ENCODE measurements at regions not wholly inside any gene's neighbourhood (a gene's known extent, or its start where the extent isn't known, plus 50 kb on each side); places are given as distances from the start of the nearest gene placed in this dataset.

DNA sequence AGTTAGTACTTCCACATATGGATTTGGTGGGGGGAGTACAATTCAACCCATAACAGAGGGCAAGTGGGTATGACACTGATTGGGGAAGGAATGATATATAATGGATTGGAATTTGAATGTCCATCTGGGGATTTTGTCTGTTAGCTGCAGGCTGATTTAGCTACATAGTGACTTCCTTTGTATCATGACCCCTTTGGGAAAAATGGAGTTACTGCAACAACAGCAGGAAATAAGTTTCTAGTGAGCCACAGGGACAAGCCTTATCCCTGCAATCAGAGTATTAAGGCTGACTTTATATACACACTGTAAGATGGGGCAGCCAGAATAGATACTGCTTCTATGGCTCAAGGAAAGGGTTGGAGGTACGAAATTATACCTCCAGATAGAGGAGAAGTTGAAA lies 404.4 kb upstream of the MEIS1 start:
- Histone ChIP-seq H3K27me3 (ENCODE audit: control insufficient read depth, insufficient read depth, low read length) (no peaks in the 10 kb centered on the region), H3K36me3 (ENCODE audit: control insufficient read depth, insufficient read depth, low read length) (no peaks in the 10 kb centered on the region), H3K4me3 (ENCODE audit: low read depth, low read length) (no peak overlapping the region)
- DNase-seq (ENCODE audit: low read depth): no peak
- no peak for TF ChIP-seq CTCF (IDR thresholded peaks at IDR 0.05; ENCODE audit: insufficient read depth, low read length, poor library complexity, severe bottlenecking)

DNA sequence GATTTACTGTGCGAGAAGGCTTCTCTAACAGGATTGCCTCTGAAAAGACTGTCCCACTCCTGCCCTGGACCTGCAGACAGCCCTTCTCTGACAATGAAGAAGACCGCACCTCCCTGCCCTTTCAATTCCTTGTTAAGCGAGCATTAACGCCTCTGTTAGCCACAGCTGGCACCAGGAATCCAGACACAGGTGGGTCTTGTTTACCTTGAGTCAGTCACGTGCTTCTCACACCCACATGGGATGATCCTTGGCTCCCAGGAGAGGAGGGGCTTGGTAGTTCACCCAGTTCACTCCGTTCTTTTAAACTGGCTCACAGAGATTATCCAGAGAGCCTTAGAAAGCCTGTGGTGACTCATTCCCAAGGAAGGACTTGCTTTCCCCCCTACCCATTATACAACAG lies 410.5 kb upstream of the MEIS1 start:
- Histone ChIP-seq H3K36me3 (ENCODE audit: control insufficient read depth, insufficient read depth, low read length) (no peaks in the 10 kb centered on the region), H3K27me3 (ENCODE audit: control insufficient read depth, insufficient read depth, low read length) (no peaks in the 10 kb centered on the region), H3K4me3 (ENCODE audit: low read depth, low read length) (no peak overlapping the region)
- DNase-seq (ENCODE audit: low read depth): no peak
- TF ChIP-seq CTCF (IDR thresholded peaks at IDR 0.05; ENCODE audit: insufficient read depth, low read length, poor library complexity, severe bottlenecking): no peak

GRCh38 chr2:66021296-66021695 lies 413.6 kb upstream of the MEIS1 start:
- no peak for DNase-seq (ENCODE audit: low read depth)
- Histone ChIP-seq H3K27me3 (ENCODE audit: control insufficient read depth, insufficient read depth, low read length) (no peaks in the 10 kb centered on the region), H3K4me3 (ENCODE audit: low read depth, low read length) (no peak overlapping the region), H3K36me3 (ENCODE audit: control insufficient read depth, insufficient read depth, low read length) (no peaks in the 10 kb centered on the region)
- TF ChIP-seq CTCF (IDR thresholded peaks at IDR 0.05; ENCODE audit: insufficient read depth, low read length, poor library complexity, severe bottlenecking): no peak

DNA sequence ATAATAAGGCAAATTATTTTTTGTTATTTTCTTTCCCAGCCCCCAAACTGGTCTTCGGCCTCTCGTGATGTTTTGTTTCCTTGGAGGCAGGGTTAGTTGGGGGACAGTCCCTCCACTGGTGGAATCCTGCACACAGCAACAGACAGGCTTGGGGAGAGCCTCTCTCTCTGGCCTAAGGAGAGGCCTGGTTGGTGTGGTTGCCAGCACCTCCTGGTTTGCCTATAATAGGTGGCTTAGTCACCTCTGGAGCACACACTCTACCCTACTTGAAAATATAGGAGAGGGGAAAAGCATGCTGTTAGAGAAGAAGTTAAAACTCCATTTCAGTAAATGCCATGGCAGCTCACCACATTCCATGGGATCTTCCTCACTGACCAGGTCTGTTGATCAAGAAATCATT lies 417.2 kb upstream of the MEIS1 start:
- Histone ChIP-seq H3K27me3 (ENCODE audit: control insufficient read depth, insufficient read depth, low read length) (no peaks in the 10 kb centered on the region), H3K36me3 (ENCODE audit: control insufficient read depth, insufficient read depth, low read length) (no peaks in the 10 kb centered on the region), H3K4me3 (ENCODE audit: low read depth, low read length) (no peak overlapping the region)
- TF ChIP-seq CTCF (IDR thresholded peaks at IDR 0.05; ENCODE audit: insufficient read depth, low read length, poor library complexity, severe bottlenecking): no peak
- no peak for DNase-seq (ENCODE audit: low read depth)

DNA sequence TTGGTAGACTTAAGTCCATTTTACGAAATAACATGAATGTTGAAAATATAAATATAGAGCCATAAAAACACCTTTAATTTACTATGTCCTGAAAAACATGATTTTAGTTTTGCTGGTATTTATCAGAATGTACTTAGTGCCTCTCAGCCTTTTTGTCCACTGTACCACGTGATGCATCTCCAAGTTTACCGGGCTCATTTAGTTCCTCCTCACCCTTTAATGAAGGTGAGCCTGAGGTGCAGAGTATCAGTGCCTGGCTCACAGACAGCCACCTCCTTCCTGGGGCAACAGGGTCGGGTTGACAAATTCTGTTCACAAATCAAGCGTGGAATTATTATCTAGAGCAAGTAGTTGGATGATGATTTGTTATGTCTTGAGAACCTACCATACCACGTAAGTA lies 420.5 kb upstream of the MEIS1 start:
- no peaks in the 10 kb centered on the region for H3K27me3 ChIP-seq (ENCODE audit: control insufficient read depth, insufficient read depth, low read length)
- no peaks in the 10 kb centered on the region for H3K36me3 ChIP-seq (ENCODE audit: control insufficient read depth, insufficient read depth, low read length)
- no peak for TF ChIP-seq CTCF (IDR thresholded peaks at IDR 0.05; ENCODE audit: insufficient read depth, low read length, poor library complexity, severe bottlenecking)
- no peak overlapping the region for H3K4me3 ChIP-seq (ENCODE audit: low read depth, low read length)
- DNase-seq (ENCODE audit: low read depth): no peak

DNA sequence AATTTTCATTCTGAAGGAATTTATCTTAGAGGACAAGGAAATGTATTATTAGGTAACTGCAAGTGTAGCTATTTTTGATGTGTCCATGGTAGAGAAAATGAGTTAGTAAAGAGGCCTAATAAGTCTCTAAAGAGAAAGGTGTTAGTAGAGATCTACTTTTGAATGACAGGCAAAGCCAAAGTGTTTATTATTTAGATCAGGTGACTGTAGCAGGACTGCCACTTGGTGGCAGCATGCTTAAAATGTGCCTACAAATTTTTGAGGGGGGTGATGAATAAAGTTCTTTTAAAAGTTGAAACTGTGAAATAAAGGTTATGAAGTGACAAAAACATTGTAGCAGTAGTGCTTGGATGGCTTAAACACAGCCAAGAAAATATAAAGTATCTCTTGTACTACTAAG lies 421.5 kb upstream of the MEIS1 start:
- DNase-seq (ENCODE audit: low read depth): no peak
- Histone ChIP-seq H3K4me3 (ENCODE audit: low read depth, low read length) (no peak overlapping the region), H3K27me3 (ENCODE audit: control insufficient read depth, insufficient read depth, low read length) (no peaks in the 10 kb centered on the region), H3K36me3 (ENCODE audit: control insufficient read depth, insufficient read depth, low read length) (no peaks in the 10 kb centered on the region)
- TF ChIP-seq CTCF (IDR thresholded peaks at IDR 0.05; ENCODE audit: insufficient read depth, low read length, poor library complexity, severe bottlenecking): no peak

Measured in kidney epithelial cell (primary cell).